Epithelial cell of esophagus (primary cell): ENCODE measurements at regions not wholly inside any gene's neighbourhood (a gene's known extent, or its start where the extent isn't known, plus 50 kb on each side); places are given as distances from the start of the nearest gene placed in this dataset.

Experiments
- DNase-seq: peaks from one replicate; pipeline ENCODE4 v3.0.0; 2010; ENCODE audit warnings: low read depth
- H3K4me3 ChIP-seq: 2 replicates; pipeline ENCODE4 v1.5.1; 2011; ENCODE audit warnings: mild to moderate bottlenecking, low read length, control low read depth
- CTCF ChIP-seq: IDR thresholded peaks from 2 replicates; pipeline ENCODE4 v1.5.1; 2011; ENCODE audit warnings: low read depth, mild to moderate bottlenecking, low read length, control low read depth, inconsistent platforms; ENCODE audit not compliant: insufficient read depth; ENCODE audit errors: missing control alignments

GRCh38 chr3:130242850-130243569 is 102.5 kb upstream of the COL6A5 start:
- peak; percentile 34 for DNase-seq
- TF ChIP-seq CTCF: peak; percentile 49
- H3K4me3 ChIP-seq: no peak overlapping the region

GRCh38 chr3:130243808-130244207 is 101.7 kb upstream of the COL6A5 start:
- DNase-seq: no peak
- no peak for TF ChIP-seq CTCF

GRCh38 chr3:130250982-130251381 is 94.5 kb upstream of the COL6A5 start:
- no peak for DNase-seq
- no peak overlapping the region for H3K4me3 ChIP-seq
- no peak for TF ChIP-seq CTCF

More at GRCh38 chr3:130243808-130244207, 101.7 kb upstream of the COL6A5 start:
- H3K4me3 ChIP-seq: no peak overlapping the region

GRCh38 chr3:130255442-130255841 is 90.0 kb upstream of the COL6A5 start:
- DNase-seq: no peak
- TF ChIP-seq CTCF: no peak
- no peak overlapping the region for H3K4me3 ChIP-seq

GRCh38 chr3:130256821-130257340 is 88.6 kb upstream of the COL6A5 start:
- TF ChIP-seq CTCF: no peak
- H3K4me3 ChIP-seq: no peak overlapping the region
- DNase-seq: no peak

- DNase-seq: peak; percentile 23
- no peak for TF ChIP-seq CTCF
- no peak overlapping the region for H3K4me3 ChIP-seq
Observed at GRCh38 chr3:130258532-130258952, 86.9 kb upstream of the COL6A5 start.
